ENCODE measurements at regions not wholly inside any gene's neighbourhood (a gene's known extent, or its start where the extent isn't known, plus 50 kb on each side); places are given as distances from the start of the nearest gene placed in this dataset.

- Mint-ChIP-seq H3K27me3 (peaks cover 64% of the 10 kb centered on the region), H3K9me3 (ENCODE audit: low read depth) (no peaks in the 10 kb centered on the region), H3K36me3 (ENCODE audit: insufficient read depth) (no peaks in the 10 kb centered on the region), H3K4me3 (ENCODE audit: low read depth) (no peak overlapping the region), H3K27ac (no peak overlapping the region), H3K4me1 (ENCODE audit: low read depth) (peaks cover 23% of the 10 kb centered on the region)
- DNase-seq (ENCODE audit: low spot score, unreplicated experiment), result no peak
- TF ChIP-seq CTCF (IDR thresholded peaks at IDR 0.05; ENCODE audit: unreplicated experiment), result no peak
These were observed 103.5 kb upstream of the CELF2 start for GRCh38 chr10:10914144-10914543.

GRCh38 chr10:10915215-10915614, 102.5 kb upstream of the CELF2 start:
- no peak overlapping the region for H3K4me3 Mint-ChIP-seq (ENCODE audit: low read depth)
- H3K27ac Mint-ChIP-seq, result no peak overlapping the region
- no peaks in the 10 kb centered on the region for H3K9me3 Mint-ChIP-seq (ENCODE audit: low read depth)
- no peaks in the 10 kb centered on the region for H3K36me3 Mint-ChIP-seq (ENCODE audit: insufficient read depth)
- peaks cover 67% of the 10 kb centered on the region for H3K27me3 Mint-ChIP-seq
- TF ChIP-seq CTCF (IDR thresholded peaks at IDR 0.05; ENCODE audit: unreplicated experiment), result no peak
- DNase-seq (ENCODE audit: low spot score, unreplicated experiment), result no peak
- H3K4me1 Mint-ChIP-seq (ENCODE audit: low read depth), result peaks cover 23% of the 10 kb centered on the region

- no peak overlapping the region for H3K4me3 Mint-ChIP-seq (ENCODE audit: low read depth)
- H3K36me3 Mint-ChIP-seq (ENCODE audit: insufficient read depth), result no peaks in the 10 kb centered on the region
- no peaks in the 10 kb centered on the region for H3K9me3 Mint-ChIP-seq (ENCODE audit: low read depth)
- no peak for DNase-seq (ENCODE audit: low spot score, unreplicated experiment)
- H3K27me3 Mint-ChIP-seq, result peaks cover 66% of the 10 kb centered on the region
- no peak for TF ChIP-seq CTCF (IDR thresholded peaks at IDR 0.05; ENCODE audit: unreplicated experiment)
- no peak overlapping the region for H3K27ac Mint-ChIP-seq
- H3K4me1 Mint-ChIP-seq (ENCODE audit: low read depth), result peaks cover 13% of the 10 kb centered on the region
These were observed 100.6 kb upstream of the CELF2 start for GRCh38 chr10:10917031-10917430.

- Mint-ChIP-seq H3K9me3 (ENCODE audit: low read depth) (peaks cover 3% of the 10 kb centered on the region), H3K27ac (no peak overlapping the region), H3K4me3 (ENCODE audit: low read depth) (no peak overlapping the region), H3K27me3 (peaks cover 60% of the 10 kb centered on the region), H3K4me1 (ENCODE audit: low read depth) (peaks cover 16% of the 10 kb centered on the region), H3K36me3 (ENCODE audit: insufficient read depth) (no peaks in the 10 kb centered on the region)
- TF ChIP-seq CTCF (IDR thresholded peaks at IDR 0.05; ENCODE audit: unreplicated experiment), result no peak
- no peak for DNase-seq (ENCODE audit: low spot score, unreplicated experiment)
These were observed 97.7 kb upstream of the CELF2 start for GRCh38 chr10:10919976-10920375.

- Mint-ChIP-seq H3K27ac (no peak overlapping the region), H3K4me3 (ENCODE audit: low read depth) (no peak overlapping the region), H3K27me3 (peaks cover 64% of the 10 kb centered on the region), H3K9me3 (ENCODE audit: low read depth) (peaks cover 3% of the 10 kb centered on the region), H3K4me1 (ENCODE audit: low read depth) (peaks cover 16% of the 10 kb centered on the region), H3K36me3 (ENCODE audit: insufficient read depth) (no peaks in the 10 kb centered on the region)
- no peak for TF ChIP-seq CTCF (IDR thresholded peaks at IDR 0.05; ENCODE audit: unreplicated experiment)
- no peak for DNase-seq (ENCODE audit: low spot score, unreplicated experiment)
These were observed 95.7 kb upstream of the CELF2 start for GRCh38 chr10:10921826-10922461.

All from progenitor cell of endocrine pancreas (in vitro differentiated cells).